NAMALWA (cell line): ENCODE measurements at regions not wholly inside any gene's neighbourhood (a gene's known extent, or its start where the extent isn't known, plus 50 kb on each side); places are given as distances from the start of the nearest gene placed in this dataset.
"Not testable (repeated sequence)": the region's sequence is repeated elsewhere in the genome, so short reads cannot be mapped to it uniquely, and the experiment has no call there.

Experiments used
- DNase-seq: peaks from one replicate; pipeline ENCODE4 v3.0.0-alpha.2; 2015; ENCODE audit warnings: low spot score

DNA sequence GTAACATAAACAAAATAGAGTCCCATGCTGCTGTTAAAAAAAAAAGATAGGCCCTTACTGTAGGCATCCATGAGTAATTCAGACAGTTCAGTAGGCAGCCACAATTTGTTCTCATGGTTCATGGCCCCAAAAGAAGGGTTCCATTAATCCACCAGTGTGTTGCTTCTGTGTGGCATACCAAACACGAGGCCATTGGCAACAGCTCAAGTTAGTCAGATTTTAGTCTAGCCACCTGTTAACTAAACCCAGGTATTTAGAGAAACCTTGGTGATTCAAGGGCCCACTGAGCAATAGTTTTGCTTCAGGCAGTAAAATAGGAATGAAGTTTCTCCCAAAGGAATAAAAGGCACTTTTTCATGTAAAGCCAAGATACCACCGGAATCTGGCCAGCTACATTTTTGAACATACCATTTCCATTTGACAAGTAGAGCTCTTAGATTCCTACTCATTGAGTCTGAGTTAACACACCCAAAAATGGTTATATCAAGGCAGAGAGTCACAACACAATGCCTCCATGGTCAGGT, 80.1 kb upstream of the SRD5A2 start:
- DNase-seq: no peak

DNA sequence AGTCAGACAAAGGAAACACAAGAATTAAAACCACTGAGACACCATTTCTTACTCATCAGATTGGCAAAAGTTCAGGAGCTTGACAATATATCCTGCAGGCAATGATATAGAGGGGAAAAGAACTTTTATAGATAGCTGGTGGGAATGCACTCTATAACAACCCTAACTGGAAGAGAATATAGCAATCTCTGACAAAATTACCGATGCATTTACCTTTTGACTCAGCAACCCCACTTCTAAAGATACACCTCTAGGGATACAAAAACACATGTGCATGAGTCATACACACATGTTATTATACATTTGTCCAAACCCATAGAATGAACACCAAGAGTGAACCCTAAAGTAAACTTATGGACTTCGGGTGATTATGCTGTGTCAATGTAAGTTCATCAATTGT, 79.4 kb upstream of the SRD5A2 start:
- DNase-seq: no peak

GRCh38 chr2:31654241-31654640, 73.5 kb upstream of the SRD5A2 start:
- DNase-seq: no peak

GRCh38 chr2:31651736-31652135, 71.0 kb upstream of the SRD5A2 start:
- DNase-seq: no peak

DNA sequence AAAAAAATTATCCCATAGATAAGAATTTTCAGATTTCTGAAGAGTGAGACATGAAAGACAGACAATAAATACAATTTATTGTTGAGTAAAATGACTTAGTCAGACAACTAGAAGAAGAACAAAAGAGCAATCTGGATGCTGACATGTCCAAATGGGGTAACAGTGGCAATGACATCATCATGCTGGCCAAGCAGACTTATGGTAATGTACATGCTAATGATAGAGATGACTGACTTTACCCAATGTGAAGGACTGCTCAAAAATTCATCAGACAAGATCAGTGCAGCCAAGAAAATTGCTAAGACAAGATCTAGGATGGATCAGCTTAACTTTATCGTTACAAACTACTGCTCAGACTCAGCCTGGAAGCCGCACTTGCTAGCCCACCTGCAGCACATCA, 70.5 kb upstream of the SRD5A2 start:
- no peak for DNase-seq

GRCh38 chr2:31644551-31644950, 63.8 kb upstream of the SRD5A2 start:
- no peak for DNase-seq

DNA sequence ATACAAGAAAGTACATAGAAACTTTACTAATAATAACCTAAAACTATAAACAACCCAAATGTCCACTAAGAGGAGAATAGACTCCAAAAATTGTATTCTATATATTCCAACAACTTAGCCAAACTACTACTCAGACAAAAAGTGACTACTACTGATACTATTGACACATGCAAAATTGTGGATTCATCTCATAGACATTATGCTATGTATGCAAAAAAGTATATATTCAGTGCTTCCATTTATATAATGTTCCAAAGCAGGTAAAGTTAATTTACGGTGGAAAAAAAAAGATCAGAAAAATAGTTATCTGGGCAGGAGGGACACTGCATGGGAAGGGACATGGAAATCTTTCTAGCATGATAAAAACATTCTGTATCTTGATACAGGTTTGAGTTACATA, 62.0 kb upstream of the SRD5A2 start:
- no peak for DNase-seq

GRCh38 chr2:31632201-31632600, 51.5 kb upstream of the SRD5A2 start:
- DNase-seq: not testable (repeated sequence)
